ENCODE measurements at regions not wholly inside any gene's neighbourhood (a gene's known extent, or its start where the extent isn't known, plus 50 kb on each side); places are given as distances from the start of the nearest gene placed in this dataset.
A peak's percentile ranks its signal among the peaks of the same experiment; 100 is the strongest.
"Not testable (repeated sequence)": the region's sequence is repeated elsewhere in the genome, so short reads cannot be mapped to it uniquely, and the experiment has no call there.

- DNase-seq = no peak
Observed at GRCh38 chr7:81268551-81268950, 349.7 kb upstream of the SEMA3C start.

GRCh38 chr7:81267508-81267907 is 348.7 kb upstream of the SEMA3C start:
- peak; percentile 15 for DNase-seq

GRCh38 chr7:81264116-81264515 is 345.3 kb upstream of the SEMA3C start:
- DNase-seq = peak; percentile 51

DNA sequence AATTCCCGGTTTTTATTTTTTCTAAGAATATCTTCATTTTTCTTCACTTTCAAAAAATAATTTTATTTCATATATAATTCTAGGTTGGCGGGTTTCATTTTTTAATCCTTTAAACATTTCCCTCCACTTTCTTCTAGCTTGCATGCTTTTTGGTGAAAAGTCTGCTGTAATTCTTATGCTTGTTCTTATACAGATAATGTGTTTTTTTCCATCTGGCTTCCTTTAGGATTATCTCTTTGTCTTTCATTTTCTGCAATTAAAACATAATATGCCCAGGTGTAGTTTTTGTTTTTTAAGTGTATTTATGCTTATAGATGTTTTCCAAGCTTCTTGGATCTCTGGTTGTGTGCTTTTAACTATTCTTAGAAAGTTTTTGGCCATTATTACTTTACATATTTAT is 341.3 kb upstream of the SEMA3C start:
- no peak for DNase-seq

- no peak for DNase-seq
Observed at GRCh38 chr7:81256991-81257390, 338.1 kb upstream of the SEMA3C start.

- DNase-seq = no peak
Observed at GRCh38 chr7:81248420-81248819, 329.6 kb upstream of the SEMA3C start.

GRCh38 chr7:81247364-81247763 is 328.5 kb upstream of the SEMA3C start:
- DNase-seq = not testable (repeated sequence)

- no peak for DNase-seq
Observed at GRCh38 chr7:81245353-81245752, 326.5 kb upstream of the SEMA3C start.

- DNase-seq = no peak
Observed at GRCh38 chr7:81244224-81244623, 325.4 kb upstream of the SEMA3C start.

DNA sequence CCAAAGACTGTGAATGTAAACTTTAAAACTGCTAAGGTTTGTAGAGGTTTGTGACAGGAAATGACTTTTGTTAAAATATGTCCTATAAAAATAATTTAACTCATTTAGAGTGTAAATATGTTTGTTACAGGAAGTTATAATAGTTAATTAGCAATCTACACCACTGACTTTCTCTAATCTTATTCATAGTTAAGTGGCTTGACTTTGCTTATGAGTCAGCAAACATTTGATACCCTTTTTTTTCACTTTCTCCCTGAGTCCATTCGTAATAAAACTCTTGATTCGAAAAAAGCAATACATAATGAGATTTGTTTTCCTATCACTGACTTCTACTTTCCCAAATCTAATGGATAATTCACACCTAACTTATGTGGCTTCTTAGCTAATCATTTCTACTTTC is 317.7 kb upstream of the SEMA3C start:
- no peak for DNase-seq

- no peak for DNase-seq
Observed at GRCh38 chr7:81235997-81236396, 317.1 kb upstream of the SEMA3C start.

GRCh38 chr7:81234896-81235295 is 316.0 kb upstream of the SEMA3C start:
- DNase-seq = no peak

DNA sequence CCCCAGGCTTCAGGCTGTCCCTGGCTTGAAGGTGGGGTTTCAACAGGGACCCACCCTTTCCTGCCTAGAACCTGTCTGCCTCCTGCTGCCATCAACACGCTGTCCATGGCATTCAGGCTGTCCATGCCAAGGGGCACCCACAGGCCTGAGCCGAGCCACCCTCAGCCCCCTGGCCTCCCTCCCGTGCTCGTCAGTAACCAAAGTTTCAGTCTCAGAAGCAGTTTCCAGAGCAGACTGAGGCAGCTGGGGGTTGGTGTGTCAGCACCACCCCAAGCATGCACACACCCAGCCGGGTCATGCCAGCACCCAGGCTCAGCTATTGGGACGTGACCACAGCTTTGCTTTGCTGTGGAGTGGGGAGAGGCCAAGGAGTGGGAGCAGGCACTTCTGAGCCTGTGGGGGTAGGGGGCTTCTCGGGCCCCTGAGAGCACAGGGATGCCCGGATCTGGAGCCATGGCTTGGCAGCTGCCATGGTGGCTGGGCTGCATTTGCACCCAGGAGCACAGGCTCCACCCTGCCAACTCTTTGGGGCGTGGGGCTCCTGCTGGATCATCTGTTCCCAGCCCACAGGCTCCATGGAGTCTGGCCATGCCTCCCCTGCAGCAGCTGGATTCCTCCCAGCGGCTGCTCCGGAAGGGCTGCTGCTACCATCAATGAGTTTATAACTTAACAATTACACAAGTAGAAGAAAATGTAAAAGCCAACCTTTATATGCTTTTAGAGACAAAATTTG is 314.5 kb upstream of the SEMA3C start:
- no peak for DNase-seq

- peak; percentile 39 for DNase-seq
Observed at GRCh38 chr7:81232084-81232799, 313.4 kb upstream of the SEMA3C start.

DNA sequence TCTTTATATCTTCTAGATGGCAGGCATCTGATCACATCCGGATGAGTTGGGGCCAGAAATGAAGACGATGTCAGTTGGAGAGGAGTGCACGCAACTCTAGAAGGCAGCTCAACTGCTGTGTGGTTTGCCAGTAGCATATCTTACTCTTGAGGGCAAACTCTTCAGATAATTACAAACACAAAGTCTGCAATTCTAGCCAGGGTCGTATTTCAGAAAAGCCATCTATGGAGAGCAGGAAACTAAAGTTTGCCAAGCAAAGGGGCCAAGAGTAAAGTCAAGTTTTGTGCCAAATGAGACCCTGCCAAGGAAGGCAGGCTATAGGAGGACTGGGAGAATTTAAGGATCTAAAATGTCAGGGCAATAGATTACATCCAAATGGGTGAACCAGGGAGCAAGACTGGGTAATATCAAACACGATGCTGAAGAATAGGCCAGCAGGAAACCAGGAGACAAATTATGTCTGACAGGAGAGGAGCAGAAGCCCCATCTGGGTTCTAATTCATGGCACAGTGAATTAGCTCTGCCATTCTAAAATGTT is 312.5 kb upstream of the SEMA3C start:
- DNase-seq = no peak

DNA sequence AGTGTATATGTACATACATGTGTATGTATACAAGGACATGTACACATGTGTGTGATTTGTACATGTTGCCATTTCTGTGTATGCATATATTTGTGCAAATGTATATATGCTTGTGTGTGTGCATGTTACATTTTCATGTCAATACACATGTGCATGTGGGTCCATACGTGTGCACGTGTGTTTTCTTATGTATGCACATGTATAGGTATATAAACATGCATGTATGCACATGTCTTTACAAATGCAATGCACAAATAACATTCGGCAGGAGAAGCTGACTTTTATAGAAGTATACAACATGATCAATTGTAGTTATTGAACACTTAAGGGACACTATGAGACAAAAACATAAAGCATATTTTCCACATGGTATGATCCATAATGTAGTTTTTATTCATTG is 307.4 kb upstream of the SEMA3C start:
- DNase-seq = no peak

DNA sequence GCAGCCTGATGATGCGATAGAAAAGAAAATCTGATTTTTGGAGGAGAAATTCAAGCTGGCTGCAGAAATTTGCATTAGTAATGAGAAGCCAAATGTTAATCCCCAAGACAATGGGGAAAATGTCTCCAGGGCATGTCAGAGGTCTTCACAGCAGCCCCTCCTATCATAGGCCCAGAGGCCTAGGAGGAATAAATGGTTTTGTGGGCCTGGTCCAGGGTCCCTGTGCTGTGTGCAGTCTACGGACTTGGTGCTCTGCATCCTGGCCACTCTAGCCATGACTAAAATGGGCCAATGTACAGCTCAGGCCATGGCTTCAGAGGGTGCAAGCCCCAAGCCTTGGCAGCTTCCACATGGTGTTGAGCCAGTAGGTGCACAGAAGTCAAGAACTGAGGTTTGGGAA is 303.8 kb upstream of the SEMA3C start:
- not testable (repeated sequence) for DNase-seq

- DNase-seq = no peak
Observed at GRCh38 chr7:81221527-81222217, 302.8 kb upstream of the SEMA3C start.

DNA sequence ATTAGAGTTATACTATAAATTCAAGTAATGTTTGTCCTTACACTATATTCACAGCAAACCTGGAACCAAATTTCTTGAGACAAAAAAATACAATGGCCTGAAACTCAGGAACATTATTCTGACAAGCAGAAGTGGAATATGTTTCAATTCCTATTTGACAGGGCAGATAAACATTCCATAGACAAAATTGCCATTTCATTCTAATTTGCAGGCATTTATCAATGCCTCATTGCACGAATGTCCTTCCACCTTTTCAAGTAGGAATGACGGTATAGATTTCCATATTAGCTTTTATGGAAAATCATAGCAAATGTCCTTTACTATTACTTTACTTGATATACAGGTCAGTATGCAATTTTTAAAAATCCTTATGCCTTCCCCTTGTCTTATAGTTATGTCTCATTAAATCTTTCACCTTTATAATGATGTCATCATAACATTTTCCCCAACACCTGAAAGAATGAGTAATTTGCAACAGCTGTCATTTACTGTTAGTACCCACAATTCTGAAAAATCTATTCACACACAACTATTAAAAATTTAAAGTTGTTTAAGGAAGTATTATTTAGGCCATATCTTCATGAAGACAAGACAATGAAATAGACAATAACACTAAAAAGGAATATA is 299.7 kb upstream of the SEMA3C start:
- DNase-seq = no peak

DNA sequence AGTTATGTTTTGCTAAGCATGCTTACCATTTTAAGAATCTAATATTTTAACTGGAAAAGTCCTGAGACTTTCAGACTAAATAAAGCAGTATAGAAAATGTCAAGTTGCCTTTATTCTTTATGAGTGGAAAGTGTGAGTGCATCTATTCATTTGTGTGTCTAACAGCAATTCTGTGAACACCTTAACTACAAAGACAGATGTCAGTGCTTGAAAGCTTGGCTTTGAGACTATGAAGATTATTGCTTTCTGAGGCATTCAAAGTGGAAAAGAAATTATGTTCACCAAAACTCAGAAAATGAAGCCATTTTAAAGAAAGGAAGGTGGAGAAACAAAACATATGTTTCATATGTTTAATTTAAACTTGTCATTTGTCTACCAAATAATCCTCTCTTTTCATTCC is 294.5 kb upstream of the SEMA3C start:
- DNase-seq = no peak

DNA sequence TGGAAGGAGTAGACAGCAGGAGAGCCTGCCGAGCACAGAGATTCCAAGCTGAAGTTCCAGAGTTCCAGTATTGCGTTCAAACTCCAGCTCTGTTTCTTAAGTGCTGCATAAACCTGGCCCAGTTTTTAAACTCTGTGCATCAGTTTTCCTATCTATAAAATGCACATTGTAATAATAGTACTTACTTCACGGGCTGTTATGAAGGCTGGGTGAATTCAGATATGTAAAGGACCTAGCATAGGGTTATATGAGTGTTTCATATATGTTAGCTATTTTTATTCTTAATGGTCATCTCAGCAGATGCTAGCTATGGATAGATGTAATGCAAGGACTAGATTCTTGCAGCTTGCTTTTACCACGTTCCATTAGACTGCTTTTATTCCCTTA is 293.1 kb upstream of the SEMA3C start:
- DNase-seq = no peak

DNA sequence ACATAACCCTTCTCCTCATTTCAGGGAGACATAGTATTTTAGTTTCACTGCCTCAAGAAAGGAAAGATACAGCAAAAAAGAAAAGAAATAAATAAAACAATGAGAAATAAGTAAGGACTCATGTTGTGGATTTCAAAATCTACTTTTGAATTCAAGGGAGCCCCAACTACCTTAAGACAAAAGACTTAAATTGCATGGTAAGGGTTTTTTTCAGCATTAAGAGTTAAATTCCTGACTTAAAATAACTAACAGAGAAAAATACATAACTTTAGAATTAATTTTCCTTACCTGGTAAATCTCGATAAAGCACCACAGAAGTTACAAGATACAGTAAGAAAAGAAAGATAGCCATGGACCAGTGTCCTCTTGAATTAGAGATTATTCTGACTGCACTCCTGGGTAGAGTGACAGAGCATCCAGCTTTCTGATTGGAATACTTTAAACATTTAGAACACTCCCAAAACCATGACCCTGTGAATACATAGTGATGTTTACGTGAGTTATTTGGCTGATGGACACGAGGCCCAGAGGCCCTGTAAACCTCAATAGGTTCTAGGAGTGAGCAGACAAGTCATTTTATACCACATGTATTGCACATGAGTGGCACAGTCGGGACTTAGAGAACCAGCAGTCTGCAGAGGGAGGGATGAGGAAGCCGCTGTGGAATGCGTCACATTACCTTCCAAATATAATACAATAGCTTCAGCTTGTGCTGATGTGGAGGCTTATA is 292.5 kb upstream of the SEMA3C start:
- DNase-seq = no peak
